HG03103 (cell line): ENCODE measurements at regions not wholly inside any gene's neighbourhood (a gene's known extent, or its start where the extent isn't known, plus 50 kb on each side); places are given as distances from the start of the nearest gene placed in this dataset.
"Not testable (repeated sequence)": the region's sequence is repeated elsewhere in the genome, so short reads cannot be mapped to it uniquely, and the experiment has no call there.

ENCODE experiments used
- ATAC-seq: cut with Tn5 transposase; IDR thresholded peaks from one replicate; pipeline ENCODE4 v1.9.1; 2021; ENCODE audit warnings: low read depth; ENCODE audit not compliant: unreplicated experiment

GRCh38 chr21:26332867-26333266, 162.3 kb upstream of the APP start:
- ATAC-seq, result no peak

GRCh38 chr21:26331205-26331980, 160.8 kb upstream of the APP start:
- ATAC-seq, result no peak

GRCh38 chr21:26320596-26320995, 150.0 kb upstream of the APP start:
- no peak for ATAC-seq

DNA sequence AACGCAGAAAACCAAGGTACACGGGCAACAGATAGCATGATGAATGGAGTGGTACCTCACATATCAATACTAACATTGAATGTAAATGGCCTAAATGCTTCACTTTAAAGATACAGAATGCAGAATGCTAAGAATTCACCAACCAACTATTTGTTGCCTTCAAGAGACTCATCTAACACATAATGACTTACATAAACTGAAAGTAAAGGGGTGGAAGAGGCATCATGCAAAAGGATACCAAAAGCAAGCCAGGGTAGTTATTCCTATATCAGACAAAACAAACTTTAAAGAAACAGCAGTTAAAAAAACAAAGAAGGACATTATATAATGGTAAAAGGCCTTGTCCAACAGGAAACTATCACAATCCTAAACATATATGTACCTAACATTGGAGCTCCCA, 137.1 kb upstream of the APP start:
- no peak for ATAC-seq

DNA sequence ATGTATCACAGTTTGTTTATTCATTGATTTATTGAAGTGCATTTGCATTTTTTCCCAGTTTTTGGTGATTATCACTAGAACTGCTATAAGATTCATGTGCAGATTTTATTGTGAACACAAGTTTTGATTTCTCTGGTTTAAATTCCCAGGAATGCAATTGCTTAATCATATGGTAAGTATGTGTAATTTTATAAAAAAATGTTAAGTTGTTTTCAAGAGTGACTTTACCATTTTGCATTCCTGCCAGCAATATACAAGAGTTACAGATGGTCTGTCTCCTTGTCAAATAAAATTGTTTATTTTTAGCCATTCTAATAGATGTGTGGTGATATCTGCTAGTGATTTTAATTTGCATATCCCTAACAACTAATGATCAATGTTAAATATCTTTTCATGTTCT, 127.3 kb upstream of the APP start:
- ATAC-seq, result no peak

DNA sequence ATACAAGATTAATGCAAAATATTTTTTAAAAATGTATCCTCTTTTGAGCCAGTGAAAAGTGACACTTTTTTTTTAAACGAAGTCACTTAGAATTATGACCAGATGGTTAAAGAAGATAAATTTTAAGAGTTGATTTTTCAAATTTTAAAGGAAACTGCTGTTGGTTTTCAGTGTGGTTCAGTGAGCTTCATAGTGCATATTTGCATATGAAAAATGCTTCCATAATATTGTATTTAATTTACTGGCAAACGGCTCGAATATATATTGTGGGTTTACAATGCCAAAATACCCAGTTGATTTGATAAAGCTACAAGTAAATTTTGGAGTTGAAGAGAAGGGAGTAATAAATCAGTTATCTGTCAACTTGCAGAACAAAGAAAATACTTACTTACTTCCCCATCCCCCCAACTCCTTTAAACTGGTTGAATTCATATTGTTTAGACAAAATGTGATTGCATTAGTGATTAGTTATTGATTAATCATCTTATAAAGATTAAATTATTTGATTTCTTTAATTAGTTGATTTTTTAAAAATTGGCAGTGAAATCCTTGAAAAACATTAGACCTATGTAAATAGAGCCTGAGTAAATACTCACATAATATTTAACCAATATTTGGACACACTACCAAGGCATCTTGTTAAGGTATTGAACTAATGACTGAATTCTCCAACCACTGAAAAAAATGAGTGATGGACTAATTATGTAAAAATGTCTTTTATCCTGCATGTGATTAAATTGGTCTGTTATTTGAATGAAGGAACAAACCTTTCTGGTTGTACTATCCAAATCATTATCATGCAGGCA, 122.8 kb upstream of the APP start:
- ATAC-seq, result no peak

- no peak for ATAC-seq
Observed at GRCh38 chr21:26288026-26288425, 117.5 kb upstream of the APP start.

DNA sequence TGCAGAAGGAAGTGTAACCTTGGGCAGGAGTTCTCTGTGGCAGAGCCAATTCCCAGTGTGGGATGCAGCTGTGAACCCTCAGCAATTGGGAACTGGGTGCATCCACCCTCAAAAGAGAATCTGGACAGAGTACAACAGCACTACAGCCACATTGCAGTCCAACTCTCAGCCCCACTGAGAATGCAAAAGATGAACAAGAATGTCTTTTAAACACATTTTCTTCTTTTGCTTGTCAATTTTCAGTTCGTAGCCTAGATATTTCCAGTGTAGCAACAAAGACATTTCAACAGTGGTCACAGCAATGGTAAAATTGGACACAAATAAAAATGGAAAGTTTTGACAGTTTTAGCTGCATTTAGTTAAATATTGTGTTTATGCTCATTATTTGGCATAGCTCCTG, 114.0 kb upstream of the APP start:
- ATAC-seq, result no peak

GRCh38 chr21:26282058-26282457, 111.5 kb upstream of the APP start:
- ATAC-seq, result no peak

DNA sequence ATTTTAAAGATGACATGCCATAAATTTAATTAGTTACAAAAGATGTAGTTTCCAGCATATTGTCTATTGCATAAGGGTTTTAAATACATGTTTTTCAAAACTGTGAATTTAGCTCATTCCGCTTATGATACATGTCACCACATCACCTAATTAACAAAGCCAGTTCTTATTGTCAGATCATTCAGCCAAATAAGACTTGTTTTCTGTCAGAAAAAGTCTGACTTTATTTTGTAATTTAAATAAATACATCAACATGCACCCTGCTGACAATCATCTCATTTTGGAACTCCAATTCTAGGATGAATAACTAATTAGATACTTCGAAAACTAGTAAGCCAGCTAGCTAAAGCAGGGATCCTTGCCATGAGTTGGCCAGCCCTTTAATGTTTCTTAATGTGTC, 110.9 kb upstream of the APP start:
- ATAC-seq, result no peak

DNA sequence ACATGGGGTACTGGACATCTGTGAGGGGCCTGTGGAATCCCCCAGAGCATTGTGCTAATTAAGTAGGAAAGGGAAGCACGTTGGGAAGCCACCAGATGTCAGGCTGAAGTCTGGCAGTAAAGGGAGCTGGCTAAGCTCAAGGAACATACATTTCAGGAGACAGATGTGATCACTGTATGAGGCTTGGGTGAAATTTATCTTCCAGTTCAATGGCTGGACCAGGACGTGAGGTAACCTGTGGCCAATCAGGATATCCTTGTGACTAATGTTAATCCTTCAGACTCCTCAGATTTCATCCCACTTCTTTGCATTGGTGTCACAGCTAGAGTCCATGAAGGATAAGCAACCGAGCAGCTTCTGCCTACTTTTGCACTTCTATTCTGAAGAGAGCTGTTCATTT, 110.2 kb upstream of the APP start:
- no peak for ATAC-seq

DNA sequence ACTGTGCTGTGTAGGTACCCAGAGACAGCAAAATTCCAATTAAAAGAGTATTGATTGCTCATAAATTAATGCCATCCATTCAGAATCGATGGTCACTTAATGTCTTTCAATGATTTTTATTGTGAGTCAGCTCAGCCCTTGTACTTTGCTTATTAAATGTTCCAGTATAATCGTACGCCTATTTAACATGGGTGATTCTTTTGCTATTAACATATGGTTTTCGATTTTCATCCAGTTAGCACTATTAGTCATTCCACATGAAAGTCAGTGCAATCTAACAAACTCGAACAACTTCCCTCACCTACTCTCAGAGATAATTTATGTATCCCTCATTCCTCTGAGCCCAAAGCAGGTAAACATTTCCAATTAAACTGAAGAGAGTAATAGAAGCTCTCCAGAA, 109.6 kb upstream of the APP start:
- ATAC-seq, result no peak

DNA sequence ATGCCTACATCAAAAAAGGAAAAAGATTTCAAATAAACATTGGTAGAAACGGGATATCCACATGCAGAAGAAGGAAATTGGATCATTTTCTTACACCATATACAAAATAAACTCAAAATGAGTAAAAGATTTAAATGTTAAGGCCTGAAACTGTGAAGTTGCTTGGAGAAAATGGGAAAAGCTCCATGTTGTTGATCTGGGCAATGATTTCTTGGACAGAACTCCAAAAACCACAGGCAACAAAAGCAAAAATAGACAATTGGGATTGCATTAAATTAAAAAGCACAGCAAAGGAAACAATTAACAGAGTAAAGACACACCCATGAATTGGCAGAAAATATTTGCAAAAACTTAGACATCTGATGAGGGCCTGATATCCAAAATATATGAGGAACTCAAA, 105.2 kb upstream of the APP start:
- ATAC-seq, result no peak

DNA sequence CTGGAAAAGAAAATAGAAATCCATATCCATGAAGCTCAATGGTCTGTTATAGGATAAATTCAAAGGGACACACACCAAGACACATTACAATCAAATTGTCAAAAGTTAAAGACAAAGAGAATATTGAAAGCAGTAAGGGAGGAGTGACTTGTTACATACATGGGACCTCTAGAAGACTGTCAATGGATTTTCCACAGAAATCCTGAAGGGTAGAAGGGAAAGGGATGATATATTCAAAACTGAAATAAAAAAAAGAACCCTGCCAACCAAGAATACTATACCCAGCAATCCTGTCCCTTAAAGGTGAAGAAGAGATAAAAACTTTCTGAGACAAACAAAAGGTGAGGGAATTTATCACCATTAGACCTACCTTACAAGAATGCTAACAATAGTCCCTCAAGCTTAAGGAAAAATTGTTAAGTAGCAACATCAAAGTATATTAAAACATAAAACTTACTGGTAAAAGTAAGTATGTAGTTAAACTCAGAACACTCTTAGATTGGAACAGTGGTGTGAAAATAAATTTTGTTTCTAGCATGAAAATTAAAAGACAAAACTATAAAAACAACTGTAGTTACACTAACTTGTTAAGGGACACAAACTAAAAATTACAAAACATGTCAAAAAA, 103.2 kb upstream of the APP start:
- ATAC-seq, result no peak

DNA sequence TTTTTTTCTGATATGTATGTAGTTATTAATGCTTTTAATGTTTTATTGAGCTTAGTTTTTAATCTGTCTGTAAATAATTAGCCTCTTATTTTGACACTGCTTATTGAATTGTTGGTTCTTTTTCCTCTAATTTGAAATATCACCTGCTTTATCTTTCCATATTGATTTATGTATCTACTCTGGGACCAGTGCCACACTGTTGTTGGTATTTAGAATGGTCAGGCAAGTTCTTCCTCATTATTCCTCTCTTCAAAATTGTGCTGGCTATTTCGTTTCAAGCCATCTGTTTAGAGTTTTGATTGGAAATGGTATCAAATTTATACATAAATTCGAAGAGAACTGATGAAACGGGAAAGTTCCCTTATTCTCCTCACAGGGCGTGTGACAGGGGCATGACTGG, 96.8 kb upstream of the APP start:
- ATAC-seq, result no peak

GRCh38 chr21:26246073-26246472, 75.5 kb upstream of the APP start:
- ATAC-seq, result no peak

DNA sequence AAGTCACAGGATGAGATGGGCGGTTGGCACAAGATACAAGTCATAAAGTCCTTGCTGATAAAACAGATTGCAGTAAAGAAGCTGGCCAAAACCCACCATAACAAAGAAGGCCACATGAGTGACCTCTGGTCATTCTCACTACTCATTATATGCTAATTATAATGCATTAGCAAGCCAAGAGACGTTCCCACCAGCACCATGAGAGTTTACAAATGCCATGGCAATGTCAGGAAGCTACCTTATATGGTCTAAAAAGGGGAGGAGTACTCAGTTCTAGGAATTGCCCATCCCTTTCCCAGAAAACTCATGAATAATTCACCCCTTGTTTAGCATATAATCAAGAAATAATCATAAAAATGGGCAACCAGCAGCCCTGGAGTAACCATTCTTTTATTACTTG, 74.9 kb upstream of the APP start:
- ATAC-seq, result no peak

DNA sequence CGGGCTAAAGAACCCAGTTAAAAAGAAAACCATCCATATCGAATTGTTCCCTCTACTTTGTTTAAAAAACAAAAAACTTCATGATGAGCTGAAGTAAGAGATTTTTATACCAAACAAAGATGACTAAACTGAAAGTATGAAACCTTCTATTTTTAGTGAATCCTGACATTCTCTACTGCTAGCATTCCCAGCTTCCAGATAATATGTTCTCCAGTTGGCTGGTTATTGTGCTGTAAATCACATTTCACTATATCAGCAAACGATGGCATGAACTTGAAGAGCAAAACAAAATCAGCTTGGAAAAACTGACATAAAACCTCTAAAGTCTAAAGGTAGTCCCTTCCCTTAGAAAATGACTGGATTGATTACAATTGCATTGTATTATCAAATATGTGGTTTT, 68.1 kb upstream of the APP start:
- no peak for ATAC-seq

- no peak for ATAC-seq
Observed at GRCh38 chr21:26236281-26236680, 65.7 kb upstream of the APP start.

GRCh38 chr21:26233297-26233696, 62.7 kb upstream of the APP start:
- ATAC-seq, result not testable (repeated sequence)

DNA sequence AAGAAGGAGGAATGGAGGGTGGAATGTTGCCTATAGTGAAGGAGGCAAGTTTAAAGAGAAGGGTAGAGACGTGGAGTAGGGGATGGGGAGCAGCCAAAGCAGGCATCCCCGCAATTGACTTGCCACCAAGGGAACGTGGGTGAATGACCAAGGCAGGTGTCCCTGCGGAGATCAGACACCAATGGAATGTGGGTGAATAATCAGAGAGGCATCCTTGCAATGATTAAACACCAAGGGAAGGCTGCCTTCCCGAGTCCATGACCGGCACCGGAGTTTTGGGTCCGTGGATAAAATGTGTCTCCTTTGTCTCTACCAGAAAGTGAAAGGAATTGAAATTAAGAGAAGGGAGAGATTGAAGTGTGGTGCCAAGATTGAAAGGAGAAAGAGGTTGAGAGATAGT, 61.9 kb upstream of the APP start:
- ATAC-seq, result not testable (repeated sequence)

DNA sequence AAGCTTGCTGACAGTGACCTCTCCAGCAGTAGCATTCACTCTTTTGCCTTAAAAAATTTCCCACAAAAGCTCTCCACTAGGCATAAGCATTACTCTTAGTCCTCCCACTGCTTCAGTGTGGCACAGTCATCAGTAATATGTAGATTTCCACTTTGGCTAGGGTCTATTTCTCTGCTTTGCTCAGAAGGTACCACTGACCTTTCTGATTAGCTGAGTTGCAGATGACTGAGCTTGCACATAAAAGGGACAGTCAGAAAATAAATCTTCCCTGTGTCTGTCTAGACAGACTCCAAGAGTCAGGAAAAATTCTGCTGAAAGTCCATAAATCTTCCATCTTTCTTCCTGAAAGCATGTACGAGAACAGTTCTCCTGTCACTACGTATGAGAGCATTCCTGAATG, 56.6 kb upstream of the APP start:
- no peak for ATAC-seq
